SK-N-SH treated with all-trans-retinoic acid at 6 μM for 48 hours (cell line): ENCODE measurements at regions not wholly inside any gene's neighbourhood (a gene's known extent, or its start where the extent isn't known, plus 50 kb on each side); places are given as distances from the start of the nearest gene placed in this dataset.

Experiments
- ARNTL ChIP-seq: fragments of 450-650 bp; formaldehyde crosslinking; IDR thresholded peaks from 2 replicates; pipeline ENCODE4 v1.5.0; 2020; ENCODE audit warnings: low read depth, mild to moderate bottlenecking, moderate library complexity, borderline replicate concordance
- CSRNP3 ChIP-seq: fragments of 250-450 bp; sonication (Bioruptor Pico); IDR thresholded peaks from 2 replicates; pipeline ENCODE4 v1.5.1; 2021; ENCODE audit warnings: mild to moderate bottlenecking, moderate library complexity
- GLIS3 ChIP-seq: fragments of 250-450 bp; sonication (Bioruptor Pico); IDR thresholded peaks from 2 replicates; pipeline ENCODE4 v1.5.0; 2020; ENCODE audit warnings: mild to moderate bottlenecking, moderate library complexity
- PATZ1 ChIP-seq: fragments of 250-450 bp; sonication (Bioruptor Pico); IDR thresholded peaks from 2 replicates; pipeline ENCODE4 v1.8.0; 2020; ENCODE audit warnings: mild to moderate bottlenecking, moderate library complexity, borderline replicate concordance
- POU6F1 ChIP-seq: fragments of 250-450 bp; sonication (Bioruptor Pico); IDR thresholded peaks from 2 replicates; pipeline ENCODE4 v1.8.0; 2021; ENCODE audit warnings: low read depth, mild to moderate bottlenecking, moderate library complexity, borderline replicate concordance
- RARB ChIP-seq: fragments of 250-450 bp; sonication (Bioruptor Pico); IDR thresholded peaks from 2 replicates; pipeline ENCODE4 v1.8.0; 2021; ENCODE audit warnings: mild to moderate bottlenecking, moderate library complexity
- SNAI2 ChIP-seq: fragments of 250-450 bp; sonication (Bioruptor Pico); IDR thresholded peaks from 2 replicates; pipeline ENCODE4 v1.5.0; 2020; ENCODE audit warnings: mild to moderate bottlenecking, moderate library complexity
- TOX ChIP-seq: fragments of 250-450 bp; sonication (Bioruptor Pico); IDR thresholded peaks from 2 replicates; pipeline ENCODE4 v1.8.0; 2021; ENCODE audit warnings: mild to moderate bottlenecking, moderate library complexity, borderline replicate concordance
- TSHZ2 ChIP-seq: fragments of 250-450 bp; sonication (Bioruptor Pico); IDR thresholded peaks from 2 replicates; pipeline ENCODE4 v1.5.0; 2020; ENCODE audit warnings: mild to moderate bottlenecking, moderate library complexity
- ZC3H10 ChIP-seq: fragments of 250-450 bp; sonication (Bioruptor Pico); IDR thresholded peaks from 2 replicates; pipeline ENCODE4 v1.5.1; 2021; ENCODE audit warnings: mild to moderate bottlenecking, moderate library complexity
- ZFP3 ChIP-seq: fragments of 250-450 bp; sonication (Bioruptor Pico); IDR thresholded peaks from 2 replicates; pipeline ENCODE4 v1.5.0; 2020; ENCODE audit warnings: mild to moderate bottlenecking, moderate library complexity
- ZFP30 ChIP-seq: fragments of 450-650 bp; formaldehyde crosslinking; IDR thresholded peaks from 2 replicates; pipeline ENCODE4 v1.5.0; 2022; ENCODE audit warnings: mild to moderate bottlenecking, moderate library complexity
- ZNF565 ChIP-seq: fragments of 450-650 bp; formaldehyde crosslinking; conservative IDR thresholded peaks from 2 replicates; pipeline ENCODE4 v1.5.0; 2020; ENCODE audit warnings: low read depth, mild to moderate bottlenecking, moderate library complexity
- ZNF70 ChIP-seq: fragments of 450-650 bp; formaldehyde crosslinking; IDR thresholded peaks from 2 replicates; pipeline ENCODE4 v1.5.0; 2020; ENCODE audit warnings: mild to moderate bottlenecking, moderate library complexity

- TF ChIP-seq ZNF70: no peak
- no peak for TF ChIP-seq TOX
- no peak for TF ChIP-seq ZFP30 (CRISPR knock-in tag)
- no peak for TF ChIP-seq PATZ1
- TF ChIP-seq ZC3H10 (CRISPR knock-in tag): no peak
- no peak for TF ChIP-seq ZFP3 (CRISPR knock-in tag)
- TF ChIP-seq CSRNP3 (CRISPR knock-in tag): no peak
- TF ChIP-seq POU6F1 (CRISPR knock-in tag): no peak
- no peak for TF ChIP-seq RARB (CRISPR knock-in tag)
- no peak for TF ChIP-seq GLIS3 (CRISPR knock-in tag)
- TF ChIP-seq ARNTL: no peak
- TF ChIP-seq ZNF565 (CRISPR knock-in tag): no peak
- no peak for TF ChIP-seq SNAI2 (CRISPR knock-in tag)
- TF ChIP-seq TSHZ2: no peak
These were observed 63.1 kb upstream of the TBC1D5 start for GRCh38 chr3:17805461-17805940.
